Large intestine (tissue), 3 donors: ENCODE measurements at regions not wholly inside any gene's neighbourhood (a gene's known extent, or its start where the extent isn't known, plus 50 kb on each side); places are given as distances from the start of the nearest gene placed in this dataset.
"Not testable (repeated sequence)": the region's sequence is repeated elsewhere in the genome, so short reads cannot be mapped to it uniquely, and the experiment has no call there.

Experiments
- DNase-seq, 2 donors: peaks; one replicate each; pipeline versions ENCODE4 v3.0.0 to v3.0.0-alpha.2; 2013
- H3K27ac ChIP-seq: one replicate; pipeline ENCODE4 v1.5.1; 2013; ENCODE audit warnings: low read length
- H3K27me3 ChIP-seq: 2 replicates; pipeline ENCODE4 v1.6.1; 2013; ENCODE audit warnings: low read length; ENCODE audit not compliant: control insufficient read depth, insufficient read depth
- H3K36me3 ChIP-seq: 2 replicates; pipeline ENCODE4 v1.6.1; 2013; ENCODE audit warnings: low read length; ENCODE audit not compliant: control insufficient read depth, insufficient read depth
- H3K4me1 ChIP-seq: one replicate; pipeline ENCODE4 v1.6.1; 2013; ENCODE audit warnings: low read length; ENCODE audit not compliant: control insufficient read depth, insufficient read depth
- H3K4me3 ChIP-seq: one replicate; pipeline ENCODE4 v1.5.1; 2013; ENCODE audit warnings: low read length
- H3K9me3 ChIP-seq: one replicate; pipeline ENCODE4 v1.6.1; 2013; ENCODE audit warnings: mild to moderate bottlenecking, low read depth, low read length, moderate library complexity; ENCODE audit not compliant: control insufficient read depth
- WGBS: methylation state at CpG from one replicate; pipeline ENCODE4 v1.1.5; 2013; ENCODE audit warnings: low lambda C conversion rate; ENCODE audit not compliant: insufficient coverage; 5-methylcytosine and 5-hydroxymethylcytosine counted together

DNA sequence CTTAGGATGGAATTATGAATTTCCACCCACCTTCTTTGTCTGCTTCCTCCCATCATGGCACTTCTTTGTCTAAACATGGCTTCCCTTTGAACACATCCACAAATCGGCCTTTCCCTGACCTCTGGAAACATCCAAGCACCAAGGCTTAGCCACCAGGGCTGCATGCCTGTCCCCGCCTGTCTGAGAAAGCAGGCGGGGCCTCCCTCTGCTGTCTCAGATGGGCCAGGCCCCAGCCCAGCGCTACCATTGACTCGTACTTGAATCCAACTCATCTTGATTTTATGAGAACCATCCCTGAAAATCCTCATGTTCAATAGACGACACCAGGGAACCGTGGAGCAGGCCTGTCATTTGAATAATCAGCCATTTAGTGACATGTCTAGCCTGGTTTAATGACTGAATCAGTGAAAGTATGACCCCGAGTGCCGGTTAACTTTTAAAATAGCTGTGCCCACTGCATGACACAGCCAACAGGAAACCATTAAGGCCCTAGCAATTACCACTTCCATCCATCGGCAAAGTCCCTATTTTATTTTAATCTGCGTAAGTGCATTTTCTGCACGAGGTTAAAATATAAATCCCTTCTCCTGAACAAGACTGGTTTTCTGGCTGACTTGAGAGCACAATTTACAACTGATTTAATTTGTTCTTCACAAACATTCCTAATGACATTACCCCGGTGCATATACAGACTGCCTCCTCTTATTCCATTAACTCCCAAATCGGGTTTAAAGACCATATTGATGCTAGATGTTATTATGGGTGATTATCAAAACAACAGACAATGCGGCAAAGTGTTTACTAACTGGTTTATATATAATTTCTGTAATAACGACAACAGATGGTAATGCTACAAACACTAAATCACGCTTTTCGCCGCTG, 194.7 kb downstream of the BUB3 start:
- Histone ChIP-seq H3K4me1 (no peaks in the 10 kb centered on the region), H3K4me3 (no peak overlapping the region), H3K36me3 (no peaks in the 10 kb centered on the region), H3K27me3 (no peaks in the 10 kb centered on the region), H3K27ac (no peak overlapping the region), H3K9me3 (no peaks in the 10 kb centered on the region)
- WGBS, result 92% methylated on average over 2 of the region's 19 CpGs
- DNase-seq, result no peak

DNA sequence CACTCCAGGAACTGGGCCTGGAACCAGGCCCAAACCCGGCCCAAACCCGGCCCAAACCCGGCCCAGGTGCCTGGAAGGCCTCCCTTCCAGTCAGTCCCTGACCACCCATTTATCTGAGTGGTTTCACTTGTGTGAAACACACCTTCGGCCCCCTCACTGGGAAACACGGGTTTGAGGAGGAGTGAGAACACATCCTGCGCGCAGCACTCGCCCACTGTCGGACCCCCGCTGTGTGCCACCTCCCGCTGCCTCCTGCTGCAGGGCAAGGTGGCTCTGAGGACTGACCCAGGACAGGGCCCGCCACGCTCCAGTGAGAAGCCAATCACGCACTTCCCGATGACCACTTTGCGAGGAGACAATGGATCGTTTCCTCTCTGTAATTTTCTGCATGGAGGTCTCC, 197.5 kb downstream of the BUB3 start:
- no CpG with 5 or more reads among the region's 17 CpGs for WGBS
- H3K36me3 ChIP-seq, result no peaks in the 10 kb centered on the region
- H3K9me3 ChIP-seq, result no peaks in the 10 kb centered on the region
- H3K27me3 ChIP-seq, result no peaks in the 10 kb centered on the region
- no peak for DNase-seq
- no peak overlapping the region for H3K27ac ChIP-seq
- no peak overlapping the region for H3K4me3 ChIP-seq
- H3K4me1 ChIP-seq, result no peaks in the 10 kb centered on the region

DNA sequence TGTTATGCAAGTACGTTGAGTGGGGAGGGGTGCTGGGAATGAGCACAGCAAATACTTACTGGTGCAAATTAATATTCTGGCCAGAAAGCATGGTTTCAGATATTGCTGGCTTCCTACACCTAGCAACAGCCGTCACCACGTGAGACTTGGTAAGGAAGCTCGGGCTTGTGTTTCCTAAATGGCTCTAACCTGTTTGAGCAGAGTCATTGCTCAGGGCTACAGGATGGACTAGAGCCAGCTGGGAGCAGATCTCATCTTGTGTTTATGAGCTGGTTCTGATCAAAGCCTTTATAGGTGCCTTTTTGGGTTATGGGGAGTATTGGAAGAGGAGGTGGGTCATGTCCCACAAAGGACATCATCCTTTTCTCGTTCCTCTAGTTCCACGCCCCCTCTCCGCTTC, 200.3 kb downstream of the BUB3 start:
- Histone ChIP-seq H3K9me3 (no peaks in the 10 kb centered on the region), H3K27ac (no peak overlapping the region)

DNA sequence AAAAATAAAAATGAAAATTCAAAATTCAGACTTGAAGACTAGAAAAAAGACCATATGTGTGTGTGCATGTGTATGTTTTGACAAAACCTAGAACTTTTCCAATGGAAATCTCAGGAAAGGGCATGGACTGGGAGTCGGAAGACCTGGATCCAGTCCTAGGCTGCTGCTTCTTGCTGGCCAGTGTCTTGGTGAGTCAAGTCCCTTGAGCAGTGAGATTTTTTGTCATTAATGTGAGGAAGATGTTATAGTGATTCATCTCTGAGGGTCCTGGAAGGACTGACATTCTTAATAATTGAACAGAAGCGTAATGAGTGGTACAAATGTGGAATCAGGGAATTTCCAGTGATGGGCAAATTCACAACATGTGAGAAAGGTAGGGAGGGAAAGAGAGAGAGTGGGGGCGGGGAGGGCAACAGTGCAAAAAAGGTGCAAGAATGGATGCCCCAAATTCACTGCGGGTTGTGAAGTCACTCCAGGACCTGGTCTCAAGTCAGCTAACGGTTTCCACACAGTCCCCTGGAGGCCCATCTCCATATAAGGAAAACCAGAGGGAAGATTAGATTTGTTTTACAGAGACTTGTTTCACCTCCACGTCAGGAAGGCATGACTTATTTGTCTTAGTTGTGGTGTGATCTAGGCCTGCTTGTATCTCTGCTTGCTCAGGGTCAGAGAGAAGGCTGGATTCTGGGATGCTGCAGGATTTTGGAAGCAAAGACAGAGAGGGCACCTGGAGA, 201.7 kb downstream of the BUB3 start:
- WGBS, result 83% methylated on average over 2 of the region's 6 CpGs
- Histone ChIP-seq H3K4me1 (no peaks in the 10 kb centered on the region), H3K9me3 (no peaks in the 10 kb centered on the region), H3K27me3 (peaks cover 9% of the 10 kb centered on the region), H3K4me3 (no peak overlapping the region), H3K36me3 (no peaks in the 10 kb centered on the region), H3K27ac (no peak overlapping the region)
- no peak for DNase-seq

More for the DNA sequence above, 200.3 kb downstream of the BUB3 start:
- H3K27me3 ChIP-seq, result peaks cover 9% of the 10 kb centered on the region
- no peak overlapping the region for H3K4me3 ChIP-seq
- DNase-seq, result no peak
- no peaks in the 10 kb centered on the region for H3K4me1 ChIP-seq
- 100% methylated on average over 1 of the region's 7 CpGs for WGBS
- no peaks in the 10 kb centered on the region for H3K36me3 ChIP-seq

DNA sequence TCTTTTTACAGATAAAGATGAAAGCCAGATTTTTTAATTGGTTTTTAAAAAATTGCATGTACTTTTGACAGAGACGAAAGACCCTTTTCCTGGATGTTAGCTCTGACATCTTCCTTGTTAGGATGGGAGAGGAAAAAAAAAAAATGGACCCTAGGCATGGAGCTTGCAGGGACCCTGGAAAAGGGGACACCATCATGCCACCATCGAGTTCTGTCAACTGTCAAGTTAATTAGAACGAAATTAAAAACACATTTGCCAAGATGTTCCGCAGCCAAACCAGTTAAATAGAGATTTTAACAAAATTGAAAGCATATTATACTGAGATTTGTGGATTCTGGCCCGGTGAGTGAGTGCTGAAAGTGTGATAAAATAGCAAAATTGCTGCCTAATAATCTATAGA, 202.6 kb downstream of the BUB3 start:
- H3K9me3 ChIP-seq, result no peaks in the 10 kb centered on the region

DNA sequence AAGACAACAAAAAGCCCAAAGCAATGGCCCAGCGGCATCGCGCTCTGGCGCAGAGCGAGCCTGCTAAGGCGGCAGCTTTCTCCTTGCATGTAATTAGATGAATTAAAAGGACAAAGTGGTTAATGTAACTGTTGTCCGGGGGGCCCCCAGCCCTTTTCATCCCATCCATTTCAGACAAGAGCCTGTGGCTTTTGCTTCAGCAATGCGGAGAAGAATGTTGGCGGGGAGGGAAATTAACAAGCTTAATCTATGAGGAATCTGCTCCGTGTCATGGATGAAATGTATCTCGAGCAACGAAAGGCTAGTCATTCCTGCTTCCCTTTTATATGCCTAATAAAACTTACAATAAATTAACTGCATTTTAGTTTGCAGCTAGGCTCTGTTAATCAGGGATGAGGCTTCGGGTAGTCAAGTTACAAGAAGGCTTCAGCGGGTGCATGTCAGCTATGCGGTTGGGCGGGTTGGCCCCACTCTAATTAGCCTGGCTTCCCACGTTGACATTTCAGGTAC, 203.3 kb downstream of the BUB3 start:
- peaks cover 9% of the 10 kb centered on the region for H3K27me3 ChIP-seq
- no peaks in the 10 kb centered on the region for H3K4me1 ChIP-seq
- H3K36me3 ChIP-seq, result no peaks in the 10 kb centered on the region
- H3K9me3 ChIP-seq, result no peaks in the 10 kb centered on the region
- H3K4me3 ChIP-seq, result no peak overlapping the region
- H3K27ac ChIP-seq, result no peak overlapping the region
- no peak for DNase-seq
- no CpG with 5 or more reads among the region's 17 CpGs for WGBS

More for the DNA sequence above, 202.6 kb downstream of the BUB3 start:
- H3K27ac ChIP-seq, result no peak overlapping the region
- 100% methylated on average over 2 of the region's 5 CpGs for WGBS
- peaks cover 9% of the 10 kb centered on the region for H3K27me3 ChIP-seq
- no peak for DNase-seq
- H3K4me3 ChIP-seq, result no peak overlapping the region
- no peaks in the 10 kb centered on the region for H3K36me3 ChIP-seq
- no peaks in the 10 kb centered on the region for H3K4me1 ChIP-seq

DNA sequence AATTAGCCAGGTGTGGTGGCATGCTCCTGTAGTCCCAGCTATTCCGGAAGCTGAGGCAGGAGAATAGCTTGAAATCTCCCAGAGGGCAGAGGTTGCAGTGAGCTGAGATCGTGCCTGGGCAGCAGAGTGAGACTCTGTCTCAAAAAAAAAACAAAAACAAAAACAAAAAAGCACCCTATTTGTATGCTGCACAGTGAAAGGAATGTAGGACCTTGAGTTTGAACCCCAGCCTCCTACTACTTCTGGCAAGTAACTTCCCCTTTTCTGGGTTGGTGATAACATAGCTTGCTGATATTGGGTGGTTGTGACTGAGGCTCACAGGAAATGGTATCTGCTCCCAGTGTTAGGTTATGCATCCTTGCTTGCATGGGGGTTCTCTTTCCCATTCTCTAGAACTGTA, 205.3 kb downstream of the BUB3 start:
- Histone ChIP-seq H3K36me3 (no peaks in the 10 kb centered on the region), H3K27me3 (peaks cover 9% of the 10 kb centered on the region), H3K4me3 (no peak overlapping the region), H3K27ac (no peak overlapping the region), H3K9me3 (no peaks in the 10 kb centered on the region), H3K4me1 (no peaks in the 10 kb centered on the region)
- whole genome bisulfite sequencing, result no CpG with 5 or more reads among the region's 2 CpGs
- no peak for DNase-seq

DNA sequence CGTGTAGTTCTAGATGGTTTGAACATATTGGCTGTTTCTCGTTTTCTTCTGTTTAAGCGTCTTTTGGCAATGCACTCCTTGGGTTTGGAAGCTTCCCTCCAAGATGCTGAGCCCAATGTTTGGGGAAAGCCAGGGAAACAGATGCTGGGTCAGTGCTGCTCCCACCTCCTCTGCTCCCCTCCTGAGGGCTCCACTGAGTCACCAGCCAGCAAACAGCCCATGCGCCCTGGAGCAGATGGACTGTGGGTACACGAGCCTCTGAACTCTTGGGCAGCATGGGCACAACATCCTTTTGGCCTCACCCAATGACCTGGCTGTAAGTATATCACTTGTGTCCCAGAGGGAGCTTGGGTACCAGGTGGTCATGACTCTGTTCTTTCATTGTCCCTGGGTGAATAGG, 207.6 kb downstream of the BUB3 start:
- WGBS, result no CpG with 5 or more reads among the region's 5 CpGs
- H3K4me3 ChIP-seq, result no peak overlapping the region
- no peak for DNase-seq
- H3K36me3 ChIP-seq, result no peaks in the 10 kb centered on the region
- no peak overlapping the region for H3K27ac ChIP-seq
- no peaks in the 10 kb centered on the region for H3K9me3 ChIP-seq
- H3K27me3 ChIP-seq, result peaks cover 9% of the 10 kb centered on the region
- no peaks in the 10 kb centered on the region for H3K4me1 ChIP-seq

DNA sequence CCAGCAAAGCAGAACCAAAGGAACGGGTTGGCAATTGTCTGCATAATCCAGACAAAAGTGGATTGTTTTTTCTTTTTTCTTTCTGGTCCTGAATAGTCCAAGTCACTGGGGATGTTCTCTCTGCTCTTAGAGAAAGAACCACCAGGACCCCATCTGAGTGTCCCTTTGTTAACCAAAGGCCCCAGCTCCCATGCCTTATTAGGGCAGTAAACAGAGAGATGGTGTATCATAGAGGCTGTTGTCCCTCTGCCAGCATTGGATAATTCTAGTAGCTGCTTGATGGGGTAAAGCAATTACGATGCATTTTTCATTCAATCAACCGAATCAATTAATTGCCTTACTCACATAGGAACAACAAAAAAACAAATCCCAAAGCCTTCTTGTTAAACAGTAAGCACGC, 213.0 kb downstream of the BUB3 start:
- Histone ChIP-seq H3K9me3 (no peaks in the 10 kb centered on the region), H3K36me3 (no peaks in the 10 kb centered on the region), H3K27me3 (no peaks in the 10 kb centered on the region), H3K4me1 (no peaks in the 10 kb centered on the region), H3K4me3 (no peak overlapping the region), H3K27ac (no peak overlapping the region)
- WGBS, result 89% methylated on average over 3 of the region's 4 CpGs
- no peak for DNase-seq

DNA sequence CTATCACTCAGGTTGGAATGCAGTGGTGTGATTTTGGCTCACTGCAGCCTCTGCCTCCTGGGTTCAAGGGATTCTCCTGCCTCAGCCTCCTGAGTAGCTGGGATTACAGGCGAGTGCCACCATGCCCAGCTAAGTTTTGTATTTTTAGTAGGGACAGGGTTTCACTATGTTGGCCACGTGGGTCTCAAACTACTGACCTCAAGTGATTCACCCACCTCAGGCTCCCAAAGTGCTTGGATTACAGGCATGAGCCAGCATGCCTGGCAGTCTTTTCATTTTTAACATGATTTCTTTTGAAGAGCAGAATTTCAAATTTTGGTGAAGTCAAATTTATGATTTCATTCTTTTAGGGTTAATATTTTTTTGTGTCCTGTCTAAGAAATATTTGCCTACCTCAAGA, 217.4 kb downstream of the BUB3 start:
- H3K27ac ChIP-seq, H3K27me3 ChIP-seq, H3K9me3 ChIP-seq, H3K36me3 ChIP-seq, H3K4me1 ChIP-seq, DNase-seq, H3K4me3 ChIP-seq: not testable (repeated sequence)
- WGBS, result no CpG with 5 or more reads among the region's 2 CpGs
